HCT116 (cell line): ENCODE measurements at regions not wholly inside any gene's neighbourhood (a gene's known extent, or its start where the extent isn't known, plus 50 kb on each side); places are given as distances from the start of the nearest gene placed in this dataset.

Experiments used
- CBX3 ChIP-seq: IDR thresholded peaks from 2 replicates; pipeline ENCODE4 v1.6.1; 2012; ENCODE audit warnings: low read depth
- CEBPB ChIP-seq: IDR thresholded peaks from 2 replicates; pipeline ENCODE4 v1.6.1; 2012; ENCODE audit warnings: low read depth
- EZH2 ChIP-seq: fragments of 200-600 bp; sonication (generic); IDR thresholded peaks from 2 replicates; pipeline ENCODE4 v1.6.1; 2017; ENCODE audit warnings: antibody characterized with exemption, mixed run types
- JUND ChIP-seq: IDR thresholded peaks from 2 replicates; pipeline ENCODE4 v1.6.1; 2012
- POLR2A ChIP-seq: IDR thresholded peaks from 2 replicates; pipeline ENCODE4 v1.7.0; 2011; ENCODE audit warnings: borderline replicate concordance; ENCODE audit not compliant: insufficient read depth, insufficient read length; ENCODE audit errors: extremely low read depth
- POLR2AphosphoS5 ChIP-seq: IDR thresholded peaks from 2 replicates; pipeline ENCODE4 v1.6.1; 2011; ENCODE audit warnings: mild to moderate bottlenecking, low read depth, low read length, moderate library complexity
- RAD21 ChIP-seq: IDR thresholded peaks from 2 replicates; pipeline ENCODE4 v1.6.1; 2012; ENCODE audit warnings: low read depth, mild to moderate bottlenecking
- REST ChIP-seq: IDR thresholded peaks from 2 replicates; pipeline ENCODE4 v1.6.1; 2012; ENCODE audit warnings: low read depth
- TF ChIP-seq, protein P1 (sequence below), 3 experiments: fragments of 200-600 bp in 1 of 3; sonication (generic) in 1 of 3; IDR thresholded peaks in 2 of 3; conservative IDR thresholded peaks in 1 of 3; 2 replicates each; pipeline ENCODE4 v1.5.1; 2012 to 2017; ENCODE audit warnings: low read depth in 2 of 3, low read length in 2 of 3, antibody characterized with exemption in 1 of 3, borderline replicate concordance in 1 of 3, control low read depth in 1 of 3, mild to moderate bottlenecking in 1 of 3, mixed read lengths in 1 of 3, mixed run types in 1 of 3, moderate library complexity in 1 of 3; ENCODE audit not compliant: insufficient read depth in 1 of 3
- TF ChIP-seq, protein P2 (sequence below): IDR thresholded peaks from 2 replicates; pipeline ENCODE4 v1.6.1; 2012

- TF ChIP-seq POLR2A (no peak), REST (no peak), POLR2AphosphoS5 (no peak), CBX3 (no peak), CEBPB (no peak), EZH2 (no peak), JUND (no peak), RAD21 (no peak)
- TF ChIP-seq, protein P1, sequence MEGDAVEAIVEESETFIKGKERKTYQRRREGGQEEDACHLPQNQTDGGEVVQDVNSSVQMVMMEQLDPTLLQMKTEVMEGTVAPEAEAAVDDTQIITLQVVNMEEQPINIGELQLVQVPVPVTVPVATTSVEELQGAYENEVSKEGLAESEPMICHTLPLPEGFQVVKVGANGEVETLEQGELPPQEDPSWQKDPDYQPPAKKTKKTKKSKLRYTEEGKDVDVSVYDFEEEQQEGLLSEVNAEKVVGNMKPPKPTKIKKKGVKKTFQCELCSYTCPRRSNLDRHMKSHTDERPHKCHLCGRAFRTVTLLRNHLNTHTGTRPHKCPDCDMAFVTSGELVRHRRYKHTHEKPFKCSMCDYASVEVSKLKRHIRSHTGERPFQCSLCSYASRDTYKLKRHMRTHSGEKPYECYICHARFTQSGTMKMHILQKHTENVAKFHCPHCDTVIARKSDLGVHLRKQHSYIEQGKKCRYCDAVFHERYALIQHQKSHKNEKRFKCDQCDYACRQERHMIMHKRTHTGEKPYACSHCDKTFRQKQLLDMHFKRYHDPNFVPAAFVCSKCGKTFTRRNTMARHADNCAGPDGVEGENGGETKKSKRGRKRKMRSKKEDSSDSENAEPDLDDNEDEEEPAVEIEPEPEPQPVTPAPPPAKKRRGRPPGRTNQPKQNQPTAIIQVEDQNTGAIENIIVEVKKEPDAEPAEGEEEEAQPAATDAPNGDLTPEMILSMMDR (IDR thresholded peaks at IDR 0.05 in 2 of 3, conservative IDR thresholded peaks at IDR 0.05 in 1 of 3; ENCODE audit: borderline replicate concordance in 1 of 3, insufficient read depth in 1 of 3, low read depth in 2 of 3, low read length in 2 of 3): no peak
- TF ChIP-seq, protein P2, sequence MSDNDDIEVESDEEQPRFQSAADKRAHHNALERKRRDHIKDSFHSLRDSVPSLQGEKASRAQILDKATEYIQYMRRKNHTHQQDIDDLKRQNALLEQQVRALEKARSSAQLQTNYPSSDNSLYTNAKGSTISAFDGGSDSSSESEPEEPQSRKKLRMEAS: no peak
Measured at GRCh38 chr2:235211056-235211455, 259.2 kb downstream of the SH3BP4 start.
